H9 (cell line): ENCODE measurements at regions not wholly inside any gene's neighbourhood (a gene's known extent, or its start where the extent isn't known, plus 50 kb on each side); places are given as distances from the start of the nearest gene placed in this dataset.
"Not testable (repeated sequence)": the region's sequence is repeated elsewhere in the genome, so short reads cannot be mapped to it uniquely, and the experiment has no call there.

Source experiments
- DNase-seq: peaks from one replicate; pipeline ENCODE4 v3.0.0-alpha.2; 2017
- H2AFZ ChIP-seq: one replicate; pipeline ENCODE4 v1.6.1; 2013; ENCODE audit warnings: mild to moderate bottlenecking, low read length, control low read depth, moderate library complexity
- H2AK5ac ChIP-seq: 2 replicates; pipeline ENCODE4 v1.6.1; 2013; ENCODE audit warnings: low read length, control low read depth, mixed read lengths; ENCODE audit not compliant: insufficient read length
- H2BK120ac ChIP-seq: one replicate; pipeline ENCODE4 v1.6.1; 2013; ENCODE audit warnings: low read depth, mild to moderate bottlenecking, low read length, control low read depth, inconsistent platforms; ENCODE audit not compliant: poor library complexity, severe bottlenecking
- H2BK12ac ChIP-seq: 2 replicates; pipeline ENCODE4 v1.6.1; 2013; ENCODE audit warnings: low read length, control low read depth, mixed read lengths, low read depth; ENCODE audit not compliant: insufficient read length
- H2BK15ac ChIP-seq: 2 replicates; pipeline ENCODE4 v1.6.1; 2013; ENCODE audit warnings: low read depth, low read length, control low read depth
- H2BK20ac ChIP-seq: one replicate; pipeline ENCODE4 v1.6.1; 2013; ENCODE audit warnings: low read depth, mild to moderate bottlenecking, low read length, control low read depth, inconsistent platforms; ENCODE audit not compliant: poor library complexity, severe bottlenecking
- H2BK5ac ChIP-seq: 2 replicates; pipeline ENCODE4 v1.6.1; 2013; ENCODE audit warnings: low read length, control low read depth, mixed read lengths; ENCODE audit not compliant: insufficient read length
- H3K14ac ChIP-seq: 2 replicates; pipeline ENCODE4 v1.6.1; 2013; ENCODE audit warnings: low read length, control low read depth; ENCODE audit not compliant: insufficient read depth
- H3K18ac ChIP-seq: 2 replicates; pipeline ENCODE4 v1.6.1; 2013; ENCODE audit warnings: low read depth, mild to moderate bottlenecking, mixed read lengths, low read length, control low read depth; ENCODE audit not compliant: insufficient read length
- H3K23ac ChIP-seq: 2 replicates; pipeline ENCODE4 v1.6.1; 2013; ENCODE audit warnings: low read length, control low read depth, mixed read lengths, low read depth; ENCODE audit not compliant: insufficient read length
- H3K23me2 ChIP-seq: 2 replicates; pipeline ENCODE4 v1.6.1; 2013; ENCODE audit warnings: low read depth, mild to moderate bottlenecking, mixed read lengths, low read length, control low read depth; ENCODE audit not compliant: insufficient read length, poor library complexity, severe bottlenecking
- H3K27ac ChIP-seq: 2 replicates; pipeline ENCODE4 v1.5.1; 2013; ENCODE audit warnings: low read length, control low read depth, mixed read lengths, low read depth; ENCODE audit not compliant: insufficient read length
- H3K27me3 ChIP-seq: 2 replicates; pipeline ENCODE4 v1.6.1; 2013; ENCODE audit warnings: low read length, control low read depth, inconsistent platforms; ENCODE audit not compliant: insufficient read depth
- H3K4ac ChIP-seq: 2 replicates; pipeline ENCODE4 v1.6.1; 2013; ENCODE audit warnings: low read depth, mild to moderate bottlenecking, control low read depth, inconsistent platforms, low read length, moderate library complexity
- H3K4me1 ChIP-seq: 2 replicates; pipeline ENCODE4 v1.6.1; 2013; ENCODE audit warnings: low read length, control low read depth, inconsistent platforms; ENCODE audit not compliant: insufficient read depth
- H3K4me2 ChIP-seq: 2 replicates; pipeline ENCODE4 v1.6.1; 2013; ENCODE audit warnings: low read length, control low read depth, mixed read lengths; ENCODE audit not compliant: insufficient read length, insufficient read depth
- H3K56ac ChIP-seq: 2 replicates; pipeline ENCODE4 v1.6.1; 2013; ENCODE audit warnings: low read depth, mild to moderate bottlenecking, mixed read lengths, low read length, control low read depth; ENCODE audit not compliant: insufficient read length
- H3K79me1 ChIP-seq: 2 replicates; pipeline ENCODE4 v1.6.1; 2013; ENCODE audit warnings: low read depth, mild to moderate bottlenecking, moderate library complexity, low read length, control low read depth, inconsistent platforms; ENCODE audit not compliant: insufficient read depth, poor library complexity, severe bottlenecking
- H3K79me2 ChIP-seq: 2 replicates; pipeline ENCODE4 v1.6.1; 2013; ENCODE audit warnings: low read length, control low read depth, inconsistent platforms; ENCODE audit not compliant: insufficient read depth
- H3K9ac ChIP-seq: 2 replicates; pipeline ENCODE4 v1.6.1; 2013; ENCODE audit warnings: low read length, control low read depth, mixed read lengths; ENCODE audit not compliant: insufficient read length; ENCODE audit errors: extremely low read depth
- H3K9me3 ChIP-seq: one replicate; pipeline ENCODE4 v1.6.1; 2013; ENCODE audit warnings: low read depth, low read length, inconsistent platforms; ENCODE audit not compliant: control insufficient read depth
- H3T11ph ChIP-seq: one replicate; pipeline ENCODE4 v1.6.1; 2013; ENCODE audit warnings: mild to moderate bottlenecking, low read length, control low read depth, inconsistent platforms
- H4K20me1 ChIP-seq: one replicate; pipeline ENCODE4 v1.6.1; 2013; ENCODE audit not compliant: control insufficient read depth, insufficient read length, insufficient read depth
- H4K5ac ChIP-seq: 2 replicates; pipeline ENCODE4 v1.6.1; 2013; ENCODE audit warnings: low read depth, mild to moderate bottlenecking, mixed read lengths, low read length, control low read depth; ENCODE audit not compliant: insufficient read length
- H4K8ac ChIP-seq: replicated peaks from 2 replicates; pipeline ENCODE4 v1.6.1; 2013; ENCODE audit warnings: low read length, control low read depth, mixed read lengths, low read depth; ENCODE audit not compliant: insufficient read length
- H4K91ac ChIP-seq: 2 replicates; pipeline ENCODE4 v1.6.1; 2013; ENCODE audit warnings: low read depth, mild to moderate bottlenecking, moderate library complexity, mixed read lengths, low read length, control low read depth; ENCODE audit not compliant: insufficient read length
- H3K27ac Mint-ChIP-seq, 3 experiments: 2 replicates in 2 of 3; 3 replicates in 1 of 3; pipeline ENCODE4 v1.8.0; 2020 to 2021; ENCODE audit warnings: mixed read lengths in 3 of 3, mild to moderate bottlenecking in 1 of 3, moderate library complexity in 1 of 3
- H3K27me3 Mint-ChIP-seq: 2 replicates; pipeline ENCODE4 v1.8.0; 2021; ENCODE audit warnings: low read depth, mild to moderate bottlenecking, moderate library complexity, mixed read lengths
- H3K36me3 Mint-ChIP-seq, 3 experiments: 2 replicates in 2 of 3; 3 replicates in 1 of 3; pipeline ENCODE4 v1.8.0; 2020 to 2021; ENCODE audit warnings: low read depth in 3 of 3, mixed read lengths in 3 of 3; ENCODE audit not compliant: insufficient read depth in 1 of 3
- H3K4me1 Mint-ChIP-seq, 2 experiments: 2 replicates each; pipeline ENCODE4 v1.8.0; 2020; ENCODE audit warnings: mixed read lengths in 2 of 2
- H3K4me3 Mint-ChIP-seq, 2 experiments: 2 replicates in 1 of 2; 3 replicates in 1 of 2; pipeline ENCODE4 v1.8.0; 2020 to 2021; ENCODE audit warnings: mild to moderate bottlenecking in 2 of 2, mixed read lengths in 2 of 2, moderate library complexity in 1 of 2
- H3K9me3 Mint-ChIP-seq, 2 experiments: 2 replicates in 1 of 2; 3 replicates in 1 of 2; pipeline ENCODE4 v1.8.0; 2020; ENCODE audit warnings: mild to moderate bottlenecking in 2 of 2, mixed read lengths in 2 of 2, moderate library complexity in 1 of 2
- CTCF ChIP-seq: fragments of 200-600 bp; sonication (generic); conservative IDR thresholded peaks from 3 replicates; pipeline ENCODE4 v1.8.0; 2021; ENCODE audit warnings: antibody characterized with exemption, mild to moderate bottlenecking
- WGBS: extraction: QIAGEN DNeasy Blood & Tissue Kit; methylation state at CpG from one replicate; pipeline ENCODE4 v1.1.7; 2013; ENCODE audit warnings: missing lambda C conversion rate, low lambda C conversion rate, mixed read lengths; ENCODE audit not compliant: insufficient read length; ENCODE audit errors: extremely low coverage; 5-methylcytosine and 5-hydroxymethylcytosine counted together

- Mint-ChIP-seq H3K9me3 (peaks cover 34 to 35% of the 10 kb centered on the region in 2 experiments), H3K27ac (no peak overlapping the region), H3K36me3 (peaks cover 0 to 27% (median 7%) of the 10 kb centered on the region in 3 experiments; a peak in 6 of 7 replicates), H3K4me1 (peaks cover 0 to 3% of the 10 kb centered on the region in 2 experiments; a peak in 2 of 4 replicates), H3K27me3 (no peaks in the 10 kb centered on the region; the same call in none of the 2 replicates), H3K4me3 (no peak overlapping the region)
- Histone ChIP-seq H2BK15ac (no peak overlapping the region), H3K27ac (no peak overlapping the region), H2AFZ (no peak overlapping the region), H3K23me2 (no peaks in the 10 kb centered on the region), H4K8ac (no peak overlapping the region), H3K23ac (no peak overlapping the region), H2BK12ac (no peak overlapping the region), H3K79me1 (no peaks in the 10 kb centered on the region), H3K4me2 (no peak overlapping the region), H3T11ph (no peak overlapping the region), H2BK120ac (no peak overlapping the region), H3K27me3 (no peaks in the 10 kb centered on the region), H2AK5ac (no peak overlapping the region), H3K9me3 (peaks cover 9% of the 10 kb centered on the region), H2BK5ac (no peak overlapping the region), H4K20me1 (no peaks in the 10 kb centered on the region), H3K56ac (no peak overlapping the region), H3K14ac (no peak overlapping the region), H3K18ac (no peak overlapping the region), H3K4ac (no peak overlapping the region), H3K79me2 (no peaks in the 10 kb centered on the region), H3K9ac (no peak overlapping the region), H3K4me1 (no peaks in the 10 kb centered on the region), H4K91ac (no peak overlapping the region), H2BK20ac (no peak overlapping the region), H4K5ac (no peak overlapping the region)
- no peak for DNase-seq
- no peak for TF ChIP-seq CTCF
Observed at GRCh38 chr2:71959494-71959893, 188.2 kb downstream of the CYP26B1 start.

GRCh38 chr2:71958426-71958825 lies 189.2 kb downstream of the CYP26B1 start:
- H3K4me2 ChIP-seq, H2BK12ac ChIP-seq, H3K27ac Mint-ChIP-seq, H3K4me3 Mint-ChIP-seq, H3K18ac ChIP-seq, H2AFZ ChIP-seq, H3K23ac ChIP-seq, H3K4me1 ChIP-seq, DNase-seq, H3K4ac ChIP-seq, H2BK20ac ChIP-seq, H3K27ac ChIP-seq, H3K79me2 ChIP-seq, H3K23me2 ChIP-seq, H3T11ph ChIP-seq, H2BK5ac ChIP-seq, H2BK15ac ChIP-seq, H4K5ac ChIP-seq, H2BK120ac ChIP-seq, H3K79me1 ChIP-seq, H4K91ac ChIP-seq, H3K27me3 ChIP-seq, H3K56ac ChIP-seq, H2AK5ac ChIP-seq, H3K14ac ChIP-seq, H3K9me3 ChIP-seq, H3K27me3 Mint-ChIP-seq, H3K4me1 Mint-ChIP-seq, H4K20me1 ChIP-seq, H4K8ac ChIP-seq, H3K9ac ChIP-seq: not testable (repeated sequence)
- peaks cover 35 to 37% of the 10 kb centered on the region in 2 experiments for H3K9me3 Mint-ChIP-seq
- WGBS: no CpG with 5 or more reads among the region's 1 CpG
- peaks cover 0 to 27% (median 7%) of the 10 kb centered on the region in 3 experiments; a peak in 6 of 7 replicates for H3K36me3 Mint-ChIP-seq
